AG09309 (cell line): ENCODE measurements at regions not wholly inside any gene's neighbourhood (a gene's known extent, or its start where the extent isn't known, plus 50 kb on each side); places are given as distances from the start of the nearest gene placed in this dataset.

Source experiments
- DNase-seq: peaks from one replicate; pipeline ENCODE4 v3.0.0-alpha.2; 2010; ENCODE audit warnings: low read depth
- H3K4me3 ChIP-seq: 2 replicates; pipeline ENCODE4 v1.5.1; 2011; ENCODE audit warnings: mild to moderate bottlenecking, low read depth, low read length, moderate library complexity; ENCODE audit not compliant: control insufficient read depth
- CTCF ChIP-seq: IDR thresholded peaks from 2 replicates; pipeline ENCODE4 v1.5.1; 2011; ENCODE audit warnings: mild to moderate bottlenecking, low read depth, low read length, inconsistent platforms; ENCODE audit not compliant: insufficient read depth, control insufficient read depth; ENCODE audit errors: missing control alignments

GRCh38 chr9:87813119-87813463 lies 69.6 kb upstream of the SPATA31E1 start:
- TF ChIP-seq CTCF, result no peak
- DNase-seq, result no peak
- no peak overlapping the region for H3K4me3 ChIP-seq

- H3K4me3 ChIP-seq, result no peak overlapping the region
- DNase-seq, result no peak
- no peak for TF ChIP-seq CTCF
Measured at GRCh38 chr9:87816036-87816435, 66.6 kb upstream of the SPATA31E1 start.

GRCh38 chr9:87818308-87818707 lies 64.4 kb upstream of the SPATA31E1 start:
- no peak for DNase-seq
- no peak for TF ChIP-seq CTCF
- H3K4me3 ChIP-seq, result no peak overlapping the region

GRCh38 chr9:87824216-87824875 lies 58.3 kb upstream of the SPATA31E1 start:
- TF ChIP-seq CTCF, result no peak
- H3K4me3 ChIP-seq, result no peak overlapping the region
- DNase-seq, result no peak

- no peak for TF ChIP-seq CTCF
- no peak overlapping the region for H3K4me3 ChIP-seq
- no peak for DNase-seq
Measured at GRCh38 chr9:87824886-87825285, 57.8 kb upstream of the SPATA31E1 start.

GRCh38 chr9:87826331-87826730 lies 56.3 kb upstream of the SPATA31E1 start:
- H3K4me3 ChIP-seq, result no peak overlapping the region
- no peak for DNase-seq
- TF ChIP-seq CTCF, result no peak

GRCh38 chr9:87827341-87827740 lies 55.3 kb upstream of the SPATA31E1 start:
- DNase-seq, result no peak
- no peak for TF ChIP-seq CTCF
- no peak overlapping the region for H3K4me3 ChIP-seq
